HG02759 (cell line): ENCODE measurements at regions not wholly inside any gene's neighbourhood (a gene's known extent, or its start where the extent isn't known, plus 50 kb on each side); places are given as distances from the start of the nearest gene placed in this dataset.

ENCODE experiments used
- ATAC-seq: cut with Tn5 transposase; IDR thresholded peaks from one replicate; pipeline ENCODE4 v1.9.1; 2021; ENCODE audit warnings: mild to moderate bottlenecking, moderate library complexity; ENCODE audit not compliant: unreplicated experiment

DNA sequence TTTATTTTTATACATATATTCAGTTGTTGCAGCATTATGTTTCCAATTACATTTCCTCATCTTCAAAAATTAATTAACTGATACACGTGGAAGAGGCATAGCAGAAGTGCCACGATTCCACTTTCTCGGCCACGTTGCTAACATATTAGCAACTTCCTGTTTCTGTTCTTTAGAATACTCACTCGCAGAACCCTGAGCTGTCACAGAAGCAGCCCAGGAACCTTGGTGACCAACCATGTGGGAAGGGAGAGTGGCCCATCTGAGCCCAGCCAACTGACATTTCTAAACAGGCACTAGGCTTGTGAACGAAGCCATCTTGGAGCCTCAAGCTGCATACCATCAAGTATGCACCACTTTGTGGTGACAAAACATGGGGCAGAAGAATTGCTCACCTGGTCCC lies 350.1 kb downstream of the CBLN2 start:
- no peak for ATAC-seq

- ATAC-seq = no peak
These were observed 356.2 kb downstream of the CBLN2 start for GRCh38 chr18:72187956-72188355.

DNA sequence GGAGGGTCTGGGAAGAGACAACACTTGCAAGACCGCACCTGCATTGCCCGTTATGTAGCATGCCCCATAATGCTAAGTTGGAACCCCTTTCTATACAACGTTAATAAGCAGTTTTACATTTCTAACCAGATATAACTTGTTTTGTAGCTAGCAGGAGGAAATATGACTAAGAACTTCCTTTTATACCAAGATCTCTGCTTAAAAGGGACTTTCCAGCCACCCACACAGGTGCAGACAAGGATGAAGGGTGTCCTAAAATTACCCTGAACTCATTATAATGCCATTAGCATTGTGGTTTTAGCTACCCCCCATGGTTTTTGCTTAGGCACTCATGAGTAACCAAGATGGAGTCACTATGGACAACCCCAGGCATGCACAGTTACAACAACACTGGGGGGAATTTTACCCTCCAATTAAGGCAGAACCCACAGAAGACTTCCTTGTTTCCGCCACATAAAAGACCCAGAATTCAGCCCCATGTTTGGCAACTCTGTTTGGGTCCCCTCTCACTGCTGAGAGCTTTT lies 362.8 kb downstream of the CBLN2 start:
- peak; percentile 96 for ATAC-seq

- ATAC-seq = peak; percentile 5
These were observed 363.5 kb downstream of the CBLN2 start for GRCh38 chr18:72180689-72181088.

GRCh38 chr18:72174972-72175649 lies 369.0 kb downstream of the CBLN2 start:
- no peak for ATAC-seq

- no peak for ATAC-seq
These were observed 372.5 kb downstream of the CBLN2 start for GRCh38 chr18:72171596-72171995.

DNA sequence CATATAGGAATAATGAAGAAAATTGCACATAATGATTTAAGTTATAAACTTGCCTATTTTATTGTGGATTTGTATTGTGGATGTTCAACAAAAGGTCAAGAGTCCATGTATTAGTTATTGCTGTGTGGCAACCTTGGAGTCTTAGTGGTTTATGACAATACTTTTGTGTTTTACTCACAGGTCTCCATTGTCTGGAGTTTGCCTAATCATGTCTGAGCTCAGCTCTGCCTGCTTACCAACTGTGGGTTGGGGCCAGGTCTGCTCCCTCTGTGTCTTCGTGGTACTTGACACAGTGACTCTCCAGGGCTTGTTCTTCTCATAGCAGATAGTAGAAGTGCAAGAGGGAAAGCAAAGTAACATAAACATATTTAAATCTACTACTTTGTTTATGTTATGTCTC lies 382.5 kb downstream of the CBLN2 start:
- ATAC-seq = no peak

- peak; percentile 92 for ATAC-seq
These were observed 383.4 kb downstream of the CBLN2 start for GRCh38 chr18:72160510-72161445.

DNA sequence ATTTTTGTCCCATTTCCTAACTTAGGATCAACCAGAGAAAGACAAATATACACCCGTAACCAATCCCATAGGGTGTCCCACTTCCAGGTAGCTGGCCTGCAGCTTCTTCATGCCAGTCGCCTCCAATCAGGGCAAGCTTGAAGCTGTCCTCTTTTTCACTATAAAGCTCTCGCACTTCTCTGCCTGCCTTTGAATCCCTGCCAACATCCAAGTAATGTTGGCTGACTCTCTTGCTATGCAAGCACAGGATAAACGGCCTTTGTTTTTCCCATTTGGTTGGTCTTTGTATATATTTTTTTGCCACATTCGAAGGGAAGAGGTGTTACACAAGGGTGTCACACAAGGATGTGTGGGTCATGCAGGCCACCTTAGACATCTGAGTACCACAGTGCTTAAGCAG lies 388.8 kb downstream of the CBLN2 start:
- no peak for ATAC-seq

DNA sequence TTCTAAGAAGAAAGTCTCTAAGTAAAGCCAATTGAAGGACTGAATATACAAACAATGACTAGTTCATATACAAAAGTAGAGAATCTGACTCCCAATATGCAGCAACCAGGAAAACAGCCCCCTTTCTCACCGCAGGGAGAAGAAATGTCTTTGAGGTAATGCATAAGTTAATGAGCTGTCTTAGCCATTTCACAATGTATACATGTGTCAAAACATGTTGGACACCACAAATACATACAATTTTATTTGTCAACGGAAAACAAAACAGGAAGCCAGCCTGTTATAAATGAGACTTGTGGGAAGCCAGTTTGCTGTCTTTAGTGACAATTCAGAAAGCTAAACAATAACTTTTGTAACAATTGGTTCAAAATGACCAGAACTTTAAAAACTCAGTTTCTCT lies 389.2 kb downstream of the CBLN2 start:
- ATAC-seq = no peak

GRCh38 chr18:72152935-72153334 lies 391.2 kb downstream of the CBLN2 start:
- no peak for ATAC-seq

DNA sequence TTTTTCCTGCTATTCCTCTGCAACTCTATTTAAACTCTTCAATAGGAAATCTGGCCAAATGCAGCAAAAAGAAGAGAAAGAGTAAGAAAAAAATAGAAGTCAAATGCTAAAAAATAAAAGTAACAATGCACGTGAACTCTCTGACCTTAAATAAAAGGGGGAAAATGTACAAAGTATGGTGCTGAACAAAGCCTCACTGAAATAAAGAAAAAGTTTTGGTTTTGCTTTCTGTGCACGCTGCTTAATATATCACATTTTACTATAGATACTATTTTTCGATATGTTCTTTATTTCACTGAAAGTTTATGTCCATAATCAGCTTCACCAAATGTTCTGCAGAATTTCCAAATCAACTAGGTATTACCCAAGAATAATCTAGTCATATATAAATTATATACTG lies 396.3 kb downstream of the CBLN2 start:
- ATAC-seq = no peak

DNA sequence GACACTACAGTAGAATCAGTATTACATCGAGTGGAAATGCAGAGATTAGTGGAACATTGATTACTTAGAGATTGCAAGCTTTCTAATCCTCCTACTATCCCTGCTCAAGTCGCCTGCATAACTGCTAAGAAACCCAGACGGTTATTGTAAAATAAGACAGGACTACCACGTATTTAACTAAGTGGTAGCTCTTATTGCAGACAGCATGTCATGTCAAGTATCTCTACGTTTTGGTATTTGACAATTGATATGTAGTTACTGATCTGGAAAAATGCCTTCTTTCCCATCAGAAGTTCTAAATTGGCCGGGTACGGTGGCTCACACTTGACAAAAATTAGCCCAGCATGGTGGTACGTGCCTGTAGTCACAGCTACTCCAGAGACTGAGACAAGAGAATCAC lies 404.1 kb downstream of the CBLN2 start:
- no peak for ATAC-seq

DNA sequence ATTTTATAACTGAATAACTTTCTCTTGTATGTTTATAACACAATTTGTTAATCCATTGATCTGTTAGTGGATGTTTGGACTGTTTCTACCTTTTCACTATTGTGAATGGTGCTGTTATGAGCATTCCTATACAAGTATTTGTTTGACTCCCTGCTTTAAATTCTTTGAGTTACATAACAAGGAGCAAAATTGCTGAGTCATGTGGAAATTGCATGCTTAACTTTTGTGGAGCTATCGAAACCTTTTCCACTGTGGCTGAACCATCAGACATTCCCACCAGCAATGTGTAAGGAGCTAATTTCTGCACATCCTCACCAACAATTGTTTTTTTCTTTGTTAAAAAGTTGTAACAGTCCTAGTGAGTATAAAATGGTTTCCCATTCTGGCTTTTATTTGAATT lies 415.5 kb downstream of the CBLN2 start:
- no peak for ATAC-seq

DNA sequence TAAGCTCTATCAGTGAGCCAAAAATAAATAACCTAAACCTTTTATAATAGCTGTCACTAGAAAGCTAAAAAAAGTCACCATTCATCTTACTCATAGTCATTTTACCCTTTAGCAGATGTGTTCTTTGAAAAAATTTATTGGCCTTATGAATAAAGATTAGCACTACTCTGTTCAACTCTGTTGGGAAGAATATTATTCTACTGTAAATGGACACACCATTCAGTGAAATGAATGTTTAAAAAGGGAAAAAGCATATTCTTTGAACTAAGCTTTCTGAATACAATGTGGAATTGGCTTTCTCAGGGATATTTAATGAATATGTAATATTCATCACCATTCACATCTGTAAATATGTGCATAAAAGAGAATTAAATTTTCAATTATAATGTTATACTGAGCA lies 422.0 kb downstream of the CBLN2 start:
- no peak for ATAC-seq

- no peak for ATAC-seq
These were observed 425.1 kb downstream of the CBLN2 start for GRCh38 chr18:72119082-72119481.

GRCh38 chr18:72114801-72115594 lies 429.1 kb downstream of the CBLN2 start:
- no peak for ATAC-seq

GRCh38 chr18:72107647-72108383 lies 436.3 kb downstream of the CBLN2 start:
- ATAC-seq = no peak

GRCh38 chr18:72104851-72105250 lies 439.3 kb downstream of the CBLN2 start:
- no peak for ATAC-seq

- no peak for ATAC-seq
These were observed 441.7 kb downstream of the CBLN2 start for GRCh38 chr18:72102412-72102811.
